Astrocyte (in vitro differentiated cells and primary cell): ENCODE measurements at regions not wholly inside any gene's neighbourhood (a gene's known extent, or its start where the extent isn't known, plus 50 kb on each side); places are given as distances from the start of the nearest gene placed in this dataset.
"Not testable (repeated sequence)": the region's sequence is repeated elsewhere in the genome, so short reads cannot be mapped to it uniquely, and the experiment has no call there.

Experiments used
- DNase-seq: peaks from one replicate; pipeline ENCODE4 v3.0.0-alpha.2; 2010; ENCODE audit warnings: low read depth
- FAIRE-seq: peaks from 2 replicates; lab custom pipeline; 2011; peaks lifted over from hg19 to GRCh38; lab: Jason Lieb, UNC
- H2AFZ ChIP-seq: 2 replicates; pipeline ENCODE4 v1.6.0; 2012; ENCODE audit warnings: low read depth, low read length, inconsistent platforms
- H3K27ac ChIP-seq: 2 replicates; pipeline ENCODE4 v1.5.1; 2011; ENCODE audit warnings: low read depth, low read length, inconsistent platforms
- H3K27me3 ChIP-seq: 2 replicates; pipeline ENCODE4 v1.6.0; 2011; ENCODE audit warnings: low read length, inconsistent platforms; ENCODE audit not compliant: insufficient read depth
- H3K36me3 ChIP-seq: 2 replicates; pipeline ENCODE4 v1.5.1; 2011; ENCODE audit warnings: low read length, inconsistent platforms; ENCODE audit not compliant: insufficient read depth
- H3K4me1 ChIP-seq: 2 replicates; pipeline ENCODE4 v1.5.1; 2011; ENCODE audit warnings: low read length, inconsistent platforms; ENCODE audit not compliant: insufficient read depth
- H3K4me2 ChIP-seq: 2 replicates; pipeline ENCODE4 v1.6.0; 2012; ENCODE audit warnings: low read length, inconsistent platforms
- H3K4me3 ChIP-seq: 2 replicates; pipeline ENCODE4 v1.5.1; 2011; ENCODE audit warnings: low read depth, mild to moderate bottlenecking, low read length, inconsistent platforms; ENCODE audit not compliant: insufficient read depth
- H3K79me2 ChIP-seq: 2 replicates; pipeline ENCODE4 v1.6.0; 2012; ENCODE audit warnings: mild to moderate bottlenecking, low read length, inconsistent platforms; ENCODE audit not compliant: insufficient read depth
- H3K9ac ChIP-seq: 2 replicates; pipeline ENCODE4 v1.6.0; 2012; ENCODE audit warnings: mild to moderate bottlenecking, low read length, inconsistent platforms
- H3K9me3 ChIP-seq: 2 replicates; pipeline ENCODE4 v1.5.1; 2012; ENCODE audit warnings: low read depth, mild to moderate bottlenecking, low read length, inconsistent platforms; ENCODE audit not compliant: insufficient read depth
- H4K20me1 ChIP-seq: 2 replicates; pipeline ENCODE4 v1.6.0; 2012; ENCODE audit warnings: low read length, inconsistent platforms; ENCODE audit not compliant: insufficient read depth
- H3K27ac Mint-ChIP-seq: one replicate; pipeline ENCODE4 v1.8.0; 2021; ENCODE audit warnings: mild to moderate bottlenecking, mixed read lengths; ENCODE audit not compliant: unreplicated experiment
- H3K27me3 Mint-ChIP-seq: one replicate; pipeline ENCODE4 v1.8.0; 2021; ENCODE audit warnings: low read depth, mixed read lengths; ENCODE audit not compliant: unreplicated experiment
- H3K36me3 Mint-ChIP-seq: one replicate; pipeline ENCODE4 v1.8.0; 2021; ENCODE audit warnings: low read depth, mixed read lengths; ENCODE audit not compliant: unreplicated experiment
- H3K4me1 Mint-ChIP-seq: one replicate; pipeline ENCODE4 v1.8.0; 2021; ENCODE audit warnings: low read depth, mixed read lengths; ENCODE audit not compliant: unreplicated experiment
- H3K4me3 Mint-ChIP-seq: one replicate; pipeline ENCODE4 v1.8.0; 2021; ENCODE audit warnings: mild to moderate bottlenecking, moderate library complexity, mixed read lengths; ENCODE audit not compliant: unreplicated experiment
- H3K9me3 Mint-ChIP-seq: one replicate; pipeline ENCODE4 v1.8.0; 2021; ENCODE audit warnings: mild to moderate bottlenecking, mixed read lengths; ENCODE audit not compliant: unreplicated experiment
- EZH2 ChIP-seq: IDR thresholded peaks from 2 replicates; pipeline ENCODE4 v1.6.1; 2012; ENCODE audit warnings: mild to moderate bottlenecking, low read length, inconsistent platforms; ENCODE audit not compliant: insufficient read depth
- TF ChIP-seq, protein P1 (sequence below): IDR thresholded peaks from 2 replicates; pipeline ENCODE4 v1.5.1; 2011; ENCODE audit warnings: low read depth, mild to moderate bottlenecking, inconsistent platforms, low read length, moderate library complexity; ENCODE audit not compliant: insufficient read depth

DNA sequence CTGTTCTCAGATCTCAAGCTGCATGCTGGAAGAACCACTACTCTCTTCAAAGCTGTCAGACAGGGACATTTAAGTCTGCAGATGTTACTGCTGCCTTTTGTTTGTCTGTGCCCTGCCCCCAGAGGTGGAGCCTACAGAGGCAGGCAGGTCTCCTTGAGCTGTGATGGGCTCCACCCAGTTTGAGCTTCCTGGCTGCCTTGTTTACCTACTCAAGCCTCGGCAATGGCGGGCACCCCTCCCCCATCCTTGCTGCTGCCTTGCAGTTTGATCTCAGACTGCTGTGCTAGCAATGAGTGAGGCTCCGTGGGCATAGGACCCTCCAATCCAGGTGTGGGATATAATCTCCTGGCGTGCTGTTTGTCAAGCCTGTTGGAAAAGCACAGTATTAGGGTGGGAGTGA, 1122.9 kb downstream of the DNAJB9 start:
- not testable (repeated sequence) for H3K4me1 ChIP-seq, H3K27me3 Mint-ChIP-seq, H3K27me3 ChIP-seq

DNA sequence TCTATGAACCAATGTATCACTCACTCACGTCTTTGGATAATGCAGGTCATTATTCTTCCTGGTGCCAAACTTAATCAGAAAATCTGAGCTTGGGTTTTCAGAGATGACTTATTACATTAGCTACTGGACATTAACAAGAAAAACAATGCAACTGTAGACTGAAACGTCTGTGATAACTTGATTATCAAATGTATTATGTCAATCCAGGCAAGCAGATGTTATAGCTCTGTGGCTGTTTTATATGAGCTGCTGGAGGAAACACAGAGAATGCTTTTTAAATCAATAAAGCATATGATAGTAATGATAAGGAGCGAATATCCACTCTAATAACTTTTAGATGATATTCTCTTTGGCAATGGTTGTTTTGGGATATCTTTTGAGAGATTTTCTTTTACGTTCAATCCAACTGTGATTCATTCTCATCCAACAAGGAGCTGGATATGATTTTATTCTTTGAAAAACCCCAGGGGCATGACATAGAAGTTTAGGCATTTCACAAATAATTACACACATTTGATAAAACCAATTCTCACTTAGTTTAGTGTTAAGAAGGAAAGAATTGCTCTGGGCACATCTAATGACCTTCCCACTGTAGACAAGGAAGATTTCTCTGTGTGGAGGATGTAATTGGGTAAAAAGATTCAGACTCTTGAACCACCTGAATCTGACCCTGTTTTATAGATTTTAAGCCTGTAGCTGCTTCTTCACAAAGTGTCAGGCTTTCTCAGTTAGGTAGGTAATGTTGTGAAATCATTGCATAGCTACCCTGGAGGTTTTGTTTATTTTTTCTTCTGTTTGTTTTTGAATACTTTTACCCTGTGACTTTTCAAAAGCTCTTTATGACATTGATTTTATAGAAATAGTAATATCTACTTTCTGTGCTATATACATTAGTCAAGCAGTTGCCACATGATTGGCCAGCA, 1124.7 kb downstream of the DNAJB9 start:
- Mint-ChIP-seq H3K9me3 (peaks cover 13% of the 10 kb centered on the region), H3K27me3 (no peaks in the 10 kb centered on the region), H3K4me3 (no peak overlapping the region), H3K27ac (no peak overlapping the region), H3K36me3 (no peaks in the 10 kb centered on the region), H3K4me1 (no peaks in the 10 kb centered on the region)
- no peak overlapping the region for H3K27ac ChIP-seq
- FAIRE-seq (no peak), DNase-seq (no peak)
- no peak overlapping the region for H3K4me3 ChIP-seq
- TF ChIP-seq EZH2 = no peak
- TF ChIP-seq, protein P1, sequence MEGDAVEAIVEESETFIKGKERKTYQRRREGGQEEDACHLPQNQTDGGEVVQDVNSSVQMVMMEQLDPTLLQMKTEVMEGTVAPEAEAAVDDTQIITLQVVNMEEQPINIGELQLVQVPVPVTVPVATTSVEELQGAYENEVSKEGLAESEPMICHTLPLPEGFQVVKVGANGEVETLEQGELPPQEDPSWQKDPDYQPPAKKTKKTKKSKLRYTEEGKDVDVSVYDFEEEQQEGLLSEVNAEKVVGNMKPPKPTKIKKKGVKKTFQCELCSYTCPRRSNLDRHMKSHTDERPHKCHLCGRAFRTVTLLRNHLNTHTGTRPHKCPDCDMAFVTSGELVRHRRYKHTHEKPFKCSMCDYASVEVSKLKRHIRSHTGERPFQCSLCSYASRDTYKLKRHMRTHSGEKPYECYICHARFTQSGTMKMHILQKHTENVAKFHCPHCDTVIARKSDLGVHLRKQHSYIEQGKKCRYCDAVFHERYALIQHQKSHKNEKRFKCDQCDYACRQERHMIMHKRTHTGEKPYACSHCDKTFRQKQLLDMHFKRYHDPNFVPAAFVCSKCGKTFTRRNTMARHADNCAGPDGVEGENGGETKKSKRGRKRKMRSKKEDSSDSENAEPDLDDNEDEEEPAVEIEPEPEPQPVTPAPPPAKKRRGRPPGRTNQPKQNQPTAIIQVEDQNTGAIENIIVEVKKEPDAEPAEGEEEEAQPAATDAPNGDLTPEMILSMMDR = no peak
- no peaks in the 10 kb centered on the region for H3K36me3 ChIP-seq
- H3K9ac ChIP-seq = no peak overlapping the region
- H3K9me3 ChIP-seq = no peaks in the 10 kb centered on the region
- no peaks in the 10 kb centered on the region for H3K27me3 ChIP-seq
- no peaks in the 10 kb centered on the region for H4K20me1 ChIP-seq
- H3K4me2 ChIP-seq = no peak overlapping the region
- no peak overlapping the region for H2AFZ ChIP-seq
- no peaks in the 10 kb centered on the region for H3K4me1 ChIP-seq
- H3K79me2 ChIP-seq = no peaks in the 10 kb centered on the region

More for the DNA sequence above, 1122.9 kb downstream of the DNAJB9 start:
- not testable (repeated sequence) for H3K27ac ChIP-seq, H2AFZ ChIP-seq, H3K36me3 Mint-ChIP-seq, H3K4me2 ChIP-seq, H3K27ac Mint-ChIP-seq, H3K79me2 ChIP-seq, H3K9me3 ChIP-seq, DNase-seq, H3K4me1 Mint-ChIP-seq, FAIRE-seq, H3K9ac ChIP-seq, H3K4me3 ChIP-seq, H3K4me3 Mint-ChIP-seq, H4K20me1 ChIP-seq, H3K36me3 ChIP-seq
- peaks cover 19% of the 10 kb centered on the region for H3K9me3 Mint-ChIP-seq

DNA sequence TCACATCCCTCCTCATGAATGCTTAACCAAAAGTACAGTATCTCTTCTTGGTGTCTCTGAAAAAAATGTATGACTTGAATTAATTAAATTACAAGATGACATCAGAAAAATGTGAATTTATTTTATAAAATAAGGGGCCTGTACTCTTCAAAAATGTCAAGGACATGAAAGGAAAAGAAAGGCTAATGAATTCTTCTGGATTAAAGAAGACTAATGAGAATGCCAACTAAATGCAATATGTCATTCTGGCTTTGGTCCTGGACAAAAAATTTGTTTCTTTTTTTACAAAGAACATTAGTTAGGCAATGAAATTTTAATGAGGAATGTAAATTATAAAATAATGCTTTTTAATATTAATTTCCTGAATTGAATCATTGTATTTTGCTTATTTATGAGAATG, 1125.7 kb downstream of the DNAJB9 start:
- Mint-ChIP-seq H3K4me1 (no peaks in the 10 kb centered on the region), H3K9me3 (peaks cover 11% of the 10 kb centered on the region), H3K27ac (no peak overlapping the region), H3K36me3 (no peaks in the 10 kb centered on the region), H3K4me3 (no peak overlapping the region), H3K27me3 (no peaks in the 10 kb centered on the region)
- DNase-seq (no peak), FAIRE-seq (no peak)
- Histone ChIP-seq H3K79me2 (no peaks in the 10 kb centered on the region), H3K27me3 (no peaks in the 10 kb centered on the region), H2AFZ (no peak overlapping the region), H4K20me1 (no peaks in the 10 kb centered on the region), H3K27ac (no peak overlapping the region), H3K36me3 (no peaks in the 10 kb centered on the region), H3K4me3 (no peak overlapping the region), H3K9me3 (no peaks in the 10 kb centered on the region), H3K4me1 (no peaks in the 10 kb centered on the region), H3K4me2 (no peak overlapping the region), H3K9ac (no peak overlapping the region)
- TF ChIP-seq, protein P1 = no peak
- no peak for TF ChIP-seq EZH2
